Kidney (tissue), 13 donors: ENCODE measurements at regions not wholly inside any gene's neighbourhood (a gene's known extent, or its start where the extent isn't known, plus 50 kb on each side); places are given as distances from the start of the nearest gene placed in this dataset.

Experiments used
- DNase-seq, 5 donors: peaks; one replicate each; pipeline ENCODE4 v3.0.0-alpha.2; 2013 to 2020
- FAIRE-seq: peaks from 2 replicates; lab custom pipeline; 2012; peaks lifted over from hg19 to GRCh38; lab: Jason Lieb, UNC
- H3K27ac ChIP-seq, 2 donors: one replicate each; pipeline ENCODE4 v1.7.0; 2013; ENCODE audit warnings: low read depth in 2 of 2, low read length in 2 of 2, inconsistent platforms in 1 of 2
- H3K27me3 ChIP-seq: one replicate; pipeline ENCODE4 v1.7.1; 2013; ENCODE audit warnings: low read length, inconsistent platforms; ENCODE audit not compliant: control insufficient read depth, insufficient read depth
- H3K36me3 ChIP-seq, 3 donors: one replicate each; pipeline versions ENCODE4 v1.7.0 to v1.7.1; 2013; ENCODE audit warnings: low read length in 3 of 3, control low read depth in 1 of 3, inconsistent platforms in 1 of 3; ENCODE audit not compliant: insufficient read depth in 3 of 3, control insufficient read depth in 2 of 3
- H3K4me1 ChIP-seq, 3 donors: one replicate each; pipeline versions ENCODE4 v1.7.0 to v1.7.1; 2013; ENCODE audit warnings: low read length in 3 of 3, inconsistent platforms in 1 of 3, low read depth in 1 of 3; ENCODE audit not compliant: control insufficient read depth in 2 of 3, insufficient read depth in 2 of 3
- H3K4me3 ChIP-seq, 3 donors: one replicate each; pipeline versions ENCODE4 v1.7.0 to v1.8.1; 2013; ENCODE audit warnings: low read length in 3 of 3, control low read depth in 1 of 3, inconsistent platforms in 1 of 3
- H3K9ac ChIP-seq, 3 donors: one replicate each; pipeline versions ENCODE4 v1.7.0 to v1.7.1; 2013; ENCODE audit warnings: low read length in 3 of 3, control low read depth in 1 of 3, inconsistent platforms in 1 of 3
- H3K9me3 ChIP-seq, 3 donors: one replicate each; pipeline versions ENCODE4 v1.7.0 to v1.7.1; 2013; ENCODE audit warnings: low read length in 3 of 3, control low read depth in 1 of 3, inconsistent platforms in 1 of 3; ENCODE audit not compliant: control insufficient read depth in 2 of 3, insufficient read depth in 1 of 3
- intact Hi-C: fragments of 100-400 bp; cut with DNase I; formaldehyde crosslinking; loops from one replicate; pipeline ENCODE4 v1.11.1; 2022
- TF ChIP-seq, protein P1 (sequence below): IDR thresholded peaks from 3 replicates; pipeline ENCODE4 v1.5.1; 2012; ENCODE audit warnings: mild to moderate bottlenecking, moderate library complexity, borderline replicate concordance; ENCODE audit not compliant: insufficient read depth; ENCODE audit errors: extremely low read depth
- donor health status: control.
- donor health status: control.
- donor health status: control.
- donor health status: control.
- donor health status: control.
- donor health status: DM: yes; HTN: yes; CAD: no.
- donor health status: Normal renal cell carcinoma (clear cell type).

DNA sequence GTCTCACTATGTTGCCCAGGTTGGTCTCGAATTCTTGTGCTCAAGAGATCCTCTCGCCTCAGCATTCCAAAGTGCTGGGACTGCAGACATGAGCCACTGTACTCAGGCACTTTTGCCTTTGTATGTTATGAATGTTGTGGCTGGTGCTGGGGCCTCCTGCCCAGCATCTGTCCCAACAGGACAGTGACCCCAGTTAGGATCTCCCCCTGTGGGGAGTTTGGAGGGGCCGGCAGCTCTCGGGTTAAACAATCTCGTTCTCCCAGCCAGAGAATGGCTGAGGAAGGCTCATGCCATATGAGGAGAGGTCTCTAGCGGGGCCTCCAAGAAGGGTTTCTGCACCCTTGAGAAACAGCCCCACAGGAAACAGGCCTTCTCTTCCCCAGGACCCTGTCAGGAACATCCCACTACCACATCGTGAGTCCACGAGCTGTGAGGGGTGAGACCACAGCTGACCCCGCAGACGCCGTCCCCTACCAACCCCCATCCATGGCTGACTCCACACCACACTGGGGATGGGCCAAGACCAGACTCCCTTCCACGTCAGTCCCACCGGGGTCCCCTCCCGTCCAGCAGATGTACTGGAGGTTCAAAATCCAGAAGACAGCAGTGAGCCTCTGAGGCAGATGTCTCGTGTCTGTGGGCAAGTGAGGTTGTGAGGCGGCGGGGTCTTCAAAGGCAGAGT, 54.1 kb downstream of the SHANK2 start:
- Histone ChIP-seq H3K9ac (no peak overlapping the region), H3K4me1 (peaks cover 0 to 20% (median 2%) of the 10 kb centered on the region in 3 donors), H3K27ac (no peak overlapping the region), H3K36me3 (no peaks in the 10 kb centered on the region), H3K9me3 (no peaks in the 10 kb centered on the region), H3K4me3 (no peak overlapping the region), H3K27me3 (no peaks in the 10 kb centered on the region)
- FAIRE-seq, result no peak
- intact Hi-C loops, result no loop called here
- TF ChIP-seq, protein P1, sequence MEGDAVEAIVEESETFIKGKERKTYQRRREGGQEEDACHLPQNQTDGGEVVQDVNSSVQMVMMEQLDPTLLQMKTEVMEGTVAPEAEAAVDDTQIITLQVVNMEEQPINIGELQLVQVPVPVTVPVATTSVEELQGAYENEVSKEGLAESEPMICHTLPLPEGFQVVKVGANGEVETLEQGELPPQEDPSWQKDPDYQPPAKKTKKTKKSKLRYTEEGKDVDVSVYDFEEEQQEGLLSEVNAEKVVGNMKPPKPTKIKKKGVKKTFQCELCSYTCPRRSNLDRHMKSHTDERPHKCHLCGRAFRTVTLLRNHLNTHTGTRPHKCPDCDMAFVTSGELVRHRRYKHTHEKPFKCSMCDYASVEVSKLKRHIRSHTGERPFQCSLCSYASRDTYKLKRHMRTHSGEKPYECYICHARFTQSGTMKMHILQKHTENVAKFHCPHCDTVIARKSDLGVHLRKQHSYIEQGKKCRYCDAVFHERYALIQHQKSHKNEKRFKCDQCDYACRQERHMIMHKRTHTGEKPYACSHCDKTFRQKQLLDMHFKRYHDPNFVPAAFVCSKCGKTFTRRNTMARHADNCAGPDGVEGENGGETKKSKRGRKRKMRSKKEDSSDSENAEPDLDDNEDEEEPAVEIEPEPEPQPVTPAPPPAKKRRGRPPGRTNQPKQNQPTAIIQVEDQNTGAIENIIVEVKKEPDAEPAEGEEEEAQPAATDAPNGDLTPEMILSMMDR, result no peak
- peak in 1 of 5 donors; percentile 56 for DNase-seq

DNA sequence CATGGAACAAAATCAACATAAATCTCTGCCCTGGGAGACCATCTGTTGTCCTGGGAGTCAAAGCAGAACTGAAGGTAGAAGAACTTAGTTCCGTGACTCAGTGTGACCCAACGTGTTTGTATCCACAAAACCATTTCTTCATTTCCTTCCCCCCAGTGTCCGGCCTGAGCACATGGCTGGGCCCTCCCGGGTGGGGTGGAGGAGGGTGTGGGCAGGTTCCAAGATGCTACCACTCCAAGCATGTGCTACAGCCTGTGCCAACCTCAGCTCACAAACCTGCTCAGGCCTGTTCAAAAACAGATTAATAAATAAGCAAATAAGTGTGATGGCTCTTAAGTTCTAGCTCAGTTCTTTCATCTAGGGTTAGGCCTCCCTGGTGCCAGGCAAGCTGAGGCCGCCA, 55.3 kb downstream of the SHANK2 start:
- Histone ChIP-seq H3K27ac (no peak overlapping the region), H3K9me3 (no peaks in the 10 kb centered on the region), H3K27me3 (no peaks in the 10 kb centered on the region), H3K4me3 (no peak overlapping the region), H3K4me1 (peaks cover 0 to 14% (median 0%) of the 10 kb centered on the region in 3 donors), H3K9ac (no peak overlapping the region), H3K36me3 (no peaks in the 10 kb centered on the region)
- TF ChIP-seq, protein P1, result no peak
- FAIRE-seq (no peak), DNase-seq (no peak)
- intact Hi-C loops, result no loop called here

DNA sequence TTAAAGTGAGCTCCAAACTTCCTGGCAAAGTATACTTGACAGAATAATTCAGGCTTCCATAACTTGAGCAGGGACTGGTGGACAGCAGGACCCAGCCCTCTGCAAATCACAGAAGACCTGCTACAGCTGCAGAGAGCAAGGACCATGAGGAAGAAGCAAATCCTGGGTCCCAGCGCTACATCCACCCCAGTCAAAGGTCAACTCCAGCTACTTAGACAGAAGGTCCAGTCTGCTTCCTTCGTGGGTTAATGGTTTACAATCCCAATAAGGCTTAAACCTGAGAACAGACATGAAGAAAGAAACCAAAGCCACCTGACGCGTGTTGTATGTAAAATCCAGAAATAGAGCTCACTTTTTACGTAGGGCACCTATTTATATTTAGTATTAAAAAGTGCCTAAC, 57.7 kb downstream of the SHANK2 start:
- no peak overlapping the region for H3K27ac ChIP-seq
- DNase-seq (peak in 2 of 5 donors; percentile 18 to 54), FAIRE-seq (no peak)
- H3K9me3 ChIP-seq, result no peaks in the 10 kb centered on the region
- no peak overlapping the region for H3K9ac ChIP-seq
- no peaks in the 10 kb centered on the region for H3K27me3 ChIP-seq
- H3K36me3 ChIP-seq, result no peaks in the 10 kb centered on the region
- no peak overlapping the region for H3K4me3 ChIP-seq
- TF ChIP-seq, protein P1, result no peak
- intact Hi-C loops, result no loop called here
- peaks cover 0 to 14% (median 0%) of the 10 kb centered on the region in 3 donors for H3K4me1 ChIP-seq
